NCI-H345 treated with DMSO at 0.1 percent for 48 hours (cell line): ENCODE measurements at regions not wholly inside any gene's neighbourhood (a gene's known extent, or its start where the extent isn't known, plus 50 kb on each side); places are given as distances from the start of the nearest gene placed in this dataset.

Experiments used
- DNase-seq: peaks from one replicate; lab custom pipeline; 2025; ENCODE audit not compliant: unreplicated experiment; lab: John Stamatoyannopoulos, UW

DNA sequence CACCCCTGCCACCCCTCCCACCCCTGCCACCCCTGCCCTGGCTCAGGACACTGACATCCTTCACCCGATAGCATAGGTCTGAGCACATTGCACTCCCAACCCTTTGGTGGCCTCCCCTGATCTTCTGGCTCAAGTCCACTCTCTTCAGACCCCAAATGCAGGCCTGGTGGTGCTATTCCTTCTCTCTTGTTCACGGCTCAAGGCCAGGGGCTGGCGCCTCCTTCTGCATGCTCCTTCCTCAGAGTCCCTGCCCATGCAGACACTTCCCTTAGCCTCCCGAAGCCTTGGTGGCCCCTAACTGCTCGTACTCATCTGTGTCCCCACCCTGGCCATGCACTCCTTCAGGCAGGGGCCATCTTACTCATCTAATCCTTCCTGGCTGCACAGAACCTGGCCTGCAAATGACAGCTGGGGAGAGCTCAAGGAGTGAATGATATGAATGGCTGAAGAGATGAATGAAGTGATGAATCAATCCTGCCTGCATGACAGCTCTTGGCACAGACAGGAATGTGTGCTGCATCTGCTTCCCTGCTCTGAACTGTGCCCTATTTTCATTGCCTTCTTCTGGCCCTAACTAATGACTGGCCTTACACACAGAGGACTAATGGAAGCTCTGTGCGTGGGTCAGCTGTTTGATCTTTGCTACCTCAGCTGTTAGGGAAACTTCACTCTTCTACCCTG is 290.8 kb downstream of the DYSF start:
- DNase-seq = no peak

DNA sequence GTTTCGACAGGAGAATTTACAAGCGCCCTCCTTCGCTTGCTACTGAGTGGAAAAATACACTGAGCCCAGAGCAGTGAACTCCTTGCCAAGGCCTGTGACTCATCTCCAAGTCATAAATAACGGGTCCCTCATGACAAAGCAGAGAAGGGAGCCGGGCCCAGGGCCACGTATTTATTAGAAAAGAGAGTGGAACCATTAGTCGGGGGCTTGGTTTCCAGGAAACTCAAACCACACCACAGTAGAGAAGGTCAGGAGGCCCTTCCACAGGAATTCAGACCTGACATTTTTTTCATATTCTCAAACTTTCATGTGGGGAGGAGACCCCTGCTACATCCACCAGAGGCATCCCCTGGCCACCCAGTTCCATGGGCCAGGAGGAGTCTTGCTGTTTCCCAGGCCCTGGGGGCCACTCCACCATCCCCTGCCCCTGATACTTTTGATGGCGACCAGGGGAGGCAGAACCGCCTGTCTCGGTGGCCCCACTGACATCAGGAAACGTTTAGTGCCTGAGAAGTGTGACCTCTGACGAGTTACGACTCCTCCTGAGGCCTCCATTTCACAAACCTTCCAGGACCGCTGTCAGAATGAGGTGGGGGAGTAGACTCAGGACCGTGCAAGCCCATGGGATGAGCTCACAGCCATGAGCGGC is 289.7 kb downstream of the DYSF start:
- DNase-seq = no peak

DNA sequence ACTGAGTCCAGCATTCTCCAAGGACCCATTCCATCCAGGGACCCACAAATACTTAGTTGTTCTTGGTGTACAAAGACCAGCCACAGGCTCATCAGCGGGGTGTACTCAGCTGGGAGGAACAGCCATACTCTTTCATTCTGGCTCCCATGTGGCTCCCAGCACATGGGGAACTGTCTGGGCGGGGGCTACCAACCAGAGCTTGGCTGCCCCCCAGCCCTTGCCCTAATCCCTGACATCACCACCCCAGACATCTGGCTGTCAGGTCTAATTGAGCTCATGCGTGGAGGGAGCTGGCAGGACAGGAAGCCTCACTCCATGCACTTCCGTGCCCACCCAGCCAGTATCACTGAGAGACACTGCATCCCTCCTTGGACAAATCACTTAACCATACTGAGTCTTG is 283.6 kb downstream of the DYSF start:
- DNase-seq = no peak

DNA sequence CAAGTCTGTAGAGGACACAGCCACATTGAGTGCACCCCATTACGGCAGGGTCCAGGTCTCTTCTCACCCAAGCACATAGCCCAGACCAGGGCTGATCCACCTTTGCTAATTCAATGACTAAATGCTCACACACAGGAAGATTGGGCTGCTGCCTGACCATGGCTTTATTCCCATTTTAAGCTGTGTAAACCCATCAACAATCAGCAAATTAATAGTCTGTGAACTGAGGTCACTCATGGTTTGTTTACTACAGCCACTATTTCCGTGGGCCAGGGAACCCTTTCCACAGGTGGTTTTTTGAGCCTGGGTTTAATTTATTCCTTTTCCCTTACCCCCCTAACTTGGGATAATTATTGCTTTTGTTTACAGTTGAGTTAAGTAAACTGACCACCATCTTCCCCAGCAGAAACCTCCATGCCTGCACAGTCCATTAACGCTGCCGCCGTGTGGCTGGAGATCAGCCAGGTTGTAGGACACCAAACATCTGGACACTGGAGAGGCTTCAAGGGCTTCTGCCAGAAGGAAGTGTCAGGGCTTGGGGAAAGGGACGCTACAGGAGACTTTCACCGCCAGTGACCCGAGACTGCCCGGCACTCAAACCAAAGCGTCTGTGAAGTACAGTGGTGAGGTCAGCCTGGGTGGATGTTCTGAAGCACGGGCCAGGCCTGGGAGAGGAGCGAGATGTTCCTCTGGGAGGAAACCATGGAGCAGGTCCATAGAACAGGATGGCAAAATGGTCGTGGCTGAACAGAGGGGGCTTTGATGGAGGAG is 282.9 kb downstream of the DYSF start:
- no peak for DNase-seq
